Activated B cell treated with CpG ODN at 0.5 μM for 24 hours (primary cell): ENCODE measurements at regions not wholly inside any gene's neighbourhood (a gene's known extent, or its start where the extent isn't known, plus 50 kb on each side); places are given as distances from the start of the nearest gene placed in this dataset.

Source experiments
- ATAC-seq: fragments of 200-7000 bp; cut with Tn5 transposase; one replicate; pipeline ENCODE4 v1.10.0; 2021; ENCODE audit warnings: low read depth, mild to moderate bottlenecking, moderate library complexity
- CTCF ChIA-PET: fragments of 350-600 bp; sonication (Branson Sonifier 250); formaldehyde crosslinking; loops from one replicate; lab custom pipeline; 2021; ENCODE audit warnings: antibody characterized with exemption; lab: Charles Lee
- POLR2A ChIA-PET: fragments of 350-600 bp; sonication (Branson Sonifier 250); formaldehyde crosslinking; loops from one replicate; lab custom pipeline; 2021; ENCODE audit warnings: antibody characterized with exemption; lab: Charles Lee
- DNase-seq: peaks from one replicate; pipeline ENCODE4 v3.0.0; 2022
- H3K27ac Mint-ChIP-seq: one replicate; pipeline ENCODE4 v1.8.0; 2020; ENCODE audit warnings: mixed read lengths
- H3K27me3 Mint-ChIP-seq: one replicate; pipeline ENCODE4 v1.8.0; 2021; ENCODE audit warnings: mixed read lengths
- H3K36me3 Mint-ChIP-seq: one replicate; pipeline ENCODE4 v1.8.0; 2021; ENCODE audit warnings: low read depth, mixed read lengths
- H3K4me1 Mint-ChIP-seq: one replicate; pipeline ENCODE4 v1.8.0; 2021; ENCODE audit warnings: mixed read lengths
- H3K4me3 Mint-ChIP-seq: one replicate; pipeline ENCODE4 v1.8.0; 2020; ENCODE audit warnings: mild to moderate bottlenecking, mixed read lengths
- H3K9me3 Mint-ChIP-seq: one replicate; pipeline ENCODE4 v1.8.0; 2020; ENCODE audit warnings: mixed read lengths
- CTCF ChIP-seq: fragments of 200-600 bp; IDR thresholded peaks from one replicate; pipeline ENCODE4 v1.8.0; 2022; ENCODE audit warnings: antibody characterized with exemption, mild to moderate bottlenecking
- intact Hi-C: fragments of 100-400 bp; cut with micrococcal nuclease; formaldehyde crosslinking; loops from one replicate; pipeline ENCODE4 v1.15.1; 2024

GRCh38 chr18:1232867-1233266, 328.2 kb downstream of the ADCYAP1 start:
- Mint-ChIP-seq H3K9me3 (peaks cover 43% of the 10 kb centered on the region), H3K27ac (no peak overlapping the region), H3K36me3 (no peaks in the 10 kb centered on the region), H3K27me3 (no peaks in the 10 kb centered on the region), H3K4me3 (no peak overlapping the region), H3K4me1 (no peaks in the 10 kb centered on the region)
- TF ChIP-seq CTCF, result no peak
- DNase-seq (no peak), ATAC-seq (no peak)
- POLR2A ChIA-PET, result no interaction called here
- intact Hi-C loops, result no loop called here
- CTCF ChIA-PET, result no interaction called here

- CTCF ChIA-PET, result no interaction called here
- DNase-seq (no peak), ATAC-seq (no peak)
- Mint-ChIP-seq H3K4me1 (no peaks in the 10 kb centered on the region), H3K4me3 (no peak overlapping the region), H3K9me3 (peaks cover 4% of the 10 kb centered on the region), H3K27ac (no peak overlapping the region), H3K36me3 (no peaks in the 10 kb centered on the region), H3K27me3 (no peaks in the 10 kb centered on the region)
- no peak for TF ChIP-seq CTCF
- POLR2A ChIA-PET, result no interaction called here
- intact Hi-C loops, result no loop called here
Observed at GRCh38 chr18:1240701-1241100, 336.0 kb downstream of the ADCYAP1 start.

- Mint-ChIP-seq H3K4me3 (no peak overlapping the region), H3K9me3 (peaks cover 3% of the 10 kb centered on the region), H3K36me3 (no peaks in the 10 kb centered on the region), H3K4me1 (no peaks in the 10 kb centered on the region), H3K27me3 (no peaks in the 10 kb centered on the region), H3K27ac (no peak overlapping the region)
- no peak for DNase-seq
- no peak for TF ChIP-seq CTCF
- intact Hi-C loops, result no loop called here
- POLR2A ChIA-PET, result no interaction called here
- CTCF ChIA-PET, result no interaction called here
- no peak for ATAC-seq
Observed at GRCh38 chr18:1244397-1245122, 339.9 kb downstream of the ADCYAP1 start.

GRCh38 chr18:1246827-1247226, 342.2 kb downstream of the ADCYAP1 start:
- Mint-ChIP-seq H3K9me3 (peaks cover 3% of the 10 kb centered on the region), H3K4me1 (no peaks in the 10 kb centered on the region), H3K27me3 (no peaks in the 10 kb centered on the region), H3K27ac (no peak overlapping the region), H3K36me3 (no peaks in the 10 kb centered on the region), H3K4me3 (no peak overlapping the region)
- no peak for DNase-seq
- ChIA-PET CTCF (no interaction called here), POLR2A (no interaction called here)
- no peak for TF ChIP-seq CTCF
- intact Hi-C loops, result no loop called here
- ATAC-seq, result no peak

- intact Hi-C loops, result no loop called here
- peaks cover 2% of the 10 kb centered on the region for H3K9me3 Mint-ChIP-seq
- ATAC-seq, result no peak
- ChIA-PET POLR2A (no interaction called here), CTCF (no interaction called here)
- no peak overlapping the region for H3K27ac Mint-ChIP-seq
- no peak for TF ChIP-seq CTCF
- no peaks in the 10 kb centered on the region for H3K36me3 Mint-ChIP-seq
- H3K4me1 Mint-ChIP-seq, result no peaks in the 10 kb centered on the region
- DNase-seq, result no peak
- no peaks in the 10 kb centered on the region for H3K27me3 Mint-ChIP-seq
- no peak overlapping the region for H3K4me3 Mint-ChIP-seq
Observed at GRCh38 chr18:1252534-1252933, 347.9 kb downstream of the ADCYAP1 start.
